ENCODE measurements at regions not wholly inside any gene's neighbourhood (a gene's known extent, or its start where the extent isn't known, plus 50 kb on each side); places are given as distances from the start of the nearest gene placed in this dataset.

GRCh38 chr12:104856531-104856930, 101.6 kb downstream of the SLC41A2 start:
- no peak for DNase-seq

GRCh38 chr12:104855599-104855998, 102.5 kb downstream of the SLC41A2 start:
- DNase-seq = no peak

- DNase-seq = no peak
Measured at GRCh38 chr12:104852896-104853295, 105.2 kb downstream of the SLC41A2 start.

- DNase-seq = no peak
Measured at GRCh38 chr12:104852102-104852501, 106.0 kb downstream of the SLC41A2 start.

- DNase-seq = no peak
Measured at GRCh38 chr12:104850781-104851180, 107.3 kb downstream of the SLC41A2 start.

- no peak for DNase-seq
Measured at GRCh38 chr12:104846056-104846767, 111.9 kb downstream of the SLC41A2 start.

GRCh38 chr12:104844123-104844522, 114.0 kb downstream of the SLC41A2 start:
- no peak for DNase-seq

GRCh38 chr12:104840262-104840661, 117.8 kb downstream of the SLC41A2 start:
- DNase-seq = no peak

- DNase-seq = no peak
Measured at GRCh38 chr12:104835317-104835716, 122.8 kb downstream of the SLC41A2 start.

- DNase-seq = no peak
Measured at GRCh38 chr12:104834607-104835006, 123.5 kb downstream of the SLC41A2 start.

GRCh38 chr12:104833756-104834155, 124.3 kb downstream of the SLC41A2 start:
- DNase-seq = no peak

- DNase-seq = no peak
Measured at GRCh38 chr12:104828015-104828414, 130.1 kb downstream of the SLC41A2 start.

- DNase-seq = no peak
Measured at GRCh38 chr12:104827587-104827986, 130.5 kb downstream of the SLC41A2 start.

GRCh38 chr12:104825408-104825807, 132.7 kb downstream of the SLC41A2 start:
- no peak for DNase-seq

- no peak for DNase-seq
Measured at GRCh38 chr12:104823985-104824461, 134.1 kb downstream of the SLC41A2 start.

GRCh38 chr12:104822941-104823340, 135.1 kb downstream of the SLC41A2 start:
- DNase-seq = no peak

- peak; percentile 7 for DNase-seq
Measured at GRCh38 chr12:104816845-104817503, 141.1 kb downstream of the SLC41A2 start.

- DNase-seq = no peak
Measured at GRCh38 chr12:104815935-104816334, 142.2 kb downstream of the SLC41A2 start.

- no peak for DNase-seq
Measured at GRCh38 chr12:104814944-104815343, 143.1 kb downstream of the SLC41A2 start.

Measured in NCI-H510A treated with DMSO at 0.1 percent for 48 hours (cell line).